ENCODE measurements at regions not wholly inside any gene's neighbourhood (a gene's known extent, or its start where the extent isn't known, plus 50 kb on each side); places are given as distances from the start of the nearest gene placed in this dataset.

- no peak for DNase-seq (ENCODE audit: low read depth in 2 of 2)
These were observed 57.1 kb upstream of the KCNJ16 start for GRCh38 chr17:70017941-70018340.

GRCh38 chr17:70021726-70022125, 53.3 kb upstream of the KCNJ16 start:
- no peak for DNase-seq (ENCODE audit: low read depth in 2 of 2)

GRCh38 chr17:70022175-70022574, 52.9 kb upstream of the KCNJ16 start:
- no peak for DNase-seq (ENCODE audit: low read depth in 2 of 2)

- no peak for DNase-seq (ENCODE audit: low read depth in 2 of 2)
These were observed 50.8 kb upstream of the KCNJ16 start for GRCh38 chr17:70024253-70024652.
